A549 (cell line): ENCODE measurements at regions not wholly inside any gene's neighbourhood (a gene's known extent, or its start where the extent isn't known, plus 50 kb on each side); places are given as distances from the start of the nearest gene placed in this dataset.
A peak's percentile ranks its signal among the peaks of the same experiment; 100 is the strongest.

ENCODE experiments used
- ATAC-seq, 2 experiments: fragments of 200-7000 bp in 1 of 2; fragments of >200 bp in 1 of 2; cut with Nextera tagmentation in 1 of 2; cut with Tn5 transposase in 1 of 2; 3 replicates each; pipeline versions ENCODE4 v1.8.0 to v1.9.1; 2018 to 2020; ENCODE audit warnings: mild to moderate bottlenecking in 1 of 2, moderate library complexity in 1 of 2
- CTCF ChIA-PET: fragments of 300-600 bp; sonication (Branson Sonifier 250); formaldehyde crosslinking; extraction: SDS; loops from one replicate; lab custom pipeline; 2021; ENCODE audit warnings: antibody characterized with exemption, inconsistent platforms; lab: Yijun Ruan, JAX
- POLR2A ChIA-PET: fragments of 350-600 bp; formaldehyde crosslinking; extraction: SDS; loops from one replicate; lab custom pipeline; 2021; ENCODE audit warnings: antibody characterized with exemption, inconsistent platforms; lab: Yijun Ruan, JAX
- DNase-seq, 2 experiments: peaks; one replicate each; pipeline versions ENCODE4 v3.0.0 to v3.0.0-alpha.2; 2011 to 2016; ENCODE audit warnings: low read depth in 1 of 2, low spot score in 1 of 2
- FAIRE-seq: peaks from 2 replicates; lab custom pipeline; 2011; peaks lifted over from hg19 to GRCh38; lab: Jason Lieb, UNC
- H3K27ac ChIP-seq, 2 experiments: fragments of >200 bp; sonication (Bioruptor Twin); formaldehyde crosslinking; 3 replicates each; pipeline ENCODE4 v1.5.1; 2016 to 2017
- H3K4me1 ChIP-seq: fragments of >200 bp; sonication (Bioruptor Twin); formaldehyde crosslinking; 3 replicates; pipeline ENCODE4 v1.6.1; 2016
- H3K4me2 ChIP-seq: fragments of >200 bp; sonication (Bioruptor Twin); formaldehyde crosslinking; 3 replicates; pipeline ENCODE4 v1.6.1; 2016
- H3K4me3 ChIP-seq: fragments of >200 bp; sonication (Bioruptor Twin); formaldehyde crosslinking; 3 replicates; pipeline ENCODE4 v1.5.1; 2016
- H3K9me3 ChIP-seq: fragments of >200 bp; sonication (Bioruptor Twin); formaldehyde crosslinking; 3 replicates; pipeline ENCODE4 v1.6.1; 2016
- CHD2 ChIP-seq: fragments of 150-350 bp; IDR thresholded peaks from 2 replicates; pipeline ENCODE4 v1.6.1; 2014; ENCODE audit warnings: low read length; ENCODE audit not compliant: partially characterized antibody
- CHD4 ChIP-seq: fragments of 200-600 bp; sonication (generic); IDR thresholded peaks from 2 replicates; pipeline ENCODE4 v1.6.1; 2016; ENCODE audit warnings: antibody characterized with exemption, mild to moderate bottlenecking, borderline replicate concordance
- EHF ChIP-seq: fragments of 250-450 bp; sonication (Bioruptor Pico); IDR thresholded peaks from 2 replicates; pipeline ENCODE4 v1.5.0; 2020; ENCODE audit warnings: mild to moderate bottlenecking
- EHMT2 ChIP-seq: fragments of 200-600 bp; sonication (generic); IDR thresholded peaks from 2 replicates; pipeline ENCODE4 v1.6.1; 2016; ENCODE audit warnings: antibody characterized with exemption, low read depth, mild to moderate bottlenecking, moderate library complexity
- EP300 ChIP-seq, 2 experiments: fragments of >200 bp; sonication (Bioruptor Twin); formaldehyde crosslinking; IDR thresholded peaks; 2 replicates in 1 of 2; 3 replicates in 1 of 2; pipeline ENCODE4 v1.6.1; 2016 to 2017
- ESRRA ChIP-seq: fragments of 150-350 bp; IDR thresholded peaks from 2 replicates; pipeline ENCODE4 v1.6.1; 2014; ENCODE audit warnings: mild to moderate bottlenecking, low read length, borderline replicate concordance
- FOSB ChIP-seq: fragments of 250-450 bp; sonication (Bioruptor Pico); IDR thresholded peaks from 2 replicates; pipeline ENCODE4 v1.5.0; 2020; ENCODE audit warnings: mild to moderate bottlenecking, moderate library complexity
- FOSL2 ChIP-seq, 2 experiments: fragments of 450-650 bp in 1 of 2; fragments of >200 bp in 1 of 2; sonication (Bioruptor Twin) in 1 of 2; formaldehyde crosslinking; IDR thresholded peaks; 2 replicates each; pipeline versions ENCODE4 v1.5.0 to v1.6.1; 2016 to 2020; ENCODE audit warnings: mild to moderate bottlenecking in 1 of 2, moderate library complexity in 1 of 2
- HEYL ChIP-seq: fragments of 250-450 bp; sonication (Bioruptor Pico); IDR thresholded peaks from 2 replicates; pipeline ENCODE4 v1.8.0; 2021; ENCODE audit warnings: mild to moderate bottlenecking, moderate library complexity
- HOXA7 ChIP-seq: fragments of 250-450 bp; sonication (Bioruptor Pico); IDR thresholded peaks from 2 replicates; pipeline ENCODE4 v1.5.0; 2020; ENCODE audit warnings: mild to moderate bottlenecking, moderate library complexity
- HOXB13 ChIP-seq: fragments of 250-450 bp; sonication (Bioruptor Pico); IDR thresholded peaks from 2 replicates; pipeline ENCODE4 v1.5.0; 2020; ENCODE audit warnings: low read depth, mild to moderate bottlenecking, moderate library complexity
- JUN ChIP-seq, 2 experiments: fragments of >200 bp; sonication (Bioruptor Twin); formaldehyde crosslinking; IDR thresholded peaks; 2 replicates in 1 of 2; 3 replicates in 1 of 2; pipeline ENCODE4 v1.6.1; 2016 to 2017
- JUNB ChIP-seq: fragments of >200 bp; sonication (Bioruptor Twin); formaldehyde crosslinking; IDR thresholded peaks from 2 replicates; pipeline ENCODE4 v1.6.1; 2016
- MYC ChIP-seq: IDR thresholded peaks from 2 replicates; pipeline ENCODE4 v1.6.1; 2012; ENCODE audit warnings: mild to moderate bottlenecking, inconsistent platforms, low read length, improper control_type of control experiment, borderline replicate concordance
- NPAS2 ChIP-seq: fragments of 250-450 bp; sonication (Bioruptor Pico); IDR thresholded peaks from 2 replicates; pipeline ENCODE4 v1.8.0; 2022; ENCODE audit warnings: mild to moderate bottlenecking, moderate library complexity, borderline replicate concordance
- PHF8 ChIP-seq: fragments of 200-600 bp; sonication (generic); IDR thresholded peaks from 2 replicates; pipeline ENCODE4 v1.6.1; 2016; ENCODE audit warnings: low read depth, mild to moderate bottlenecking, antibody characterized with exemption, moderate library complexity, borderline replicate concordance
- POLR2A ChIP-seq: IDR thresholded peaks from 2 replicates; pipeline ENCODE4 v1.6.1; 2012; ENCODE audit warnings: mild to moderate bottlenecking, low read length
- POLR2AphosphoS2 ChIP-seq: conservative IDR thresholded peaks from 2 replicates; pipeline ENCODE4 v1.6.1; 2012; ENCODE audit warnings: low read length, improper control_type of control experiment, inconsistent platforms
- RAD21 ChIP-seq, 2 experiments: fragments of >200 bp in 1 of 2; sonication (Bioruptor Twin) in 1 of 2; formaldehyde crosslinking in 1 of 2; IDR thresholded peaks in 1 of 2; conservative IDR thresholded peaks in 1 of 2; 2 replicates in 1 of 2; 3 replicates in 1 of 2; pipeline ENCODE4 v1.6.1; 2012 to 2018; ENCODE audit warnings: inconsistent platforms in 1 of 2
- RARB ChIP-seq: fragments of 250-450 bp; sonication (Bioruptor Pico); IDR thresholded peaks from 2 replicates; pipeline ENCODE4 v1.8.0; 2021; ENCODE audit warnings: mild to moderate bottlenecking, moderate library complexity
- RNF2 ChIP-seq: fragments of 200-600 bp; sonication (generic); IDR thresholded peaks from 2 replicates; pipeline ENCODE4 v1.6.1; 2016; ENCODE audit warnings: low read depth, mild to moderate bottlenecking, antibody characterized with exemption, moderate library complexity, borderline replicate concordance
- SMC3 ChIP-seq: fragments of >200 bp; sonication (Bioruptor Twin); formaldehyde crosslinking; IDR thresholded peaks from 3 replicates; pipeline ENCODE4 v1.6.1; 2018; ENCODE audit warnings: inconsistent platforms
- TFCP2L1 ChIP-seq: fragments of 250-450 bp; sonication (Bioruptor Pico); IDR thresholded peaks from 2 replicates; pipeline ENCODE4 v1.5.0; 2021; ENCODE audit warnings: mild to moderate bottlenecking
- TP53 ChIP-seq: fragments of 250-450 bp; sonication (Bioruptor Pico); IDR thresholded peaks from 2 replicates; pipeline ENCODE4 v1.5.0; 2021; ENCODE audit warnings: mild to moderate bottlenecking, moderate library complexity
- ZC3H11A ChIP-seq: fragments of 450-650 bp; IDR thresholded peaks from 2 replicates; pipeline ENCODE4 v1.6.1; 2014; ENCODE audit warnings: antibody characterized with exemption, mild to moderate bottlenecking
- WGBS: methylation state at CpG from one replicate; pipeline ENCODE4 v1.1.6; 2017; ENCODE audit errors: missing lambda C conversion rate; 5-methylcytosine and 5-hydroxymethylcytosine counted together
- TF ChIP-seq, protein P1 (sequence below): IDR thresholded peaks from 2 replicates; pipeline ENCODE4 v1.6.1; 2012
- TF ChIP-seq, protein P2 (sequence below): fragments of >200 bp; sonication (Bioruptor Twin); formaldehyde crosslinking; IDR thresholded peaks from 2 replicates; pipeline ENCODE4 v1.6.1; 2016
- TF ChIP-seq, protein P3 (sequence below): fragments of 250-450 bp; sonication (Bioruptor Pico); IDR thresholded peaks from 2 replicates; pipeline ENCODE4 v1.5.0; 2020; ENCODE audit warnings: low read depth, mild to moderate bottlenecking, moderate library complexity
- TF ChIP-seq, protein P4 (sequence below): fragments of 200-600 bp; sonication (generic); IDR thresholded peaks from 2 replicates; pipeline ENCODE4 v1.6.1; 2016; ENCODE audit warnings: antibody characterized with exemption, mild to moderate bottlenecking, moderate library complexity
- TF ChIP-seq, protein P5 (sequence below): fragments of 250-450 bp; sonication (Bioruptor Pico); IDR thresholded peaks from 2 replicates; pipeline ENCODE4 v1.5.0; 2021; ENCODE audit warnings: mild to moderate bottlenecking, moderate library complexity, borderline replicate concordance

DNA sequence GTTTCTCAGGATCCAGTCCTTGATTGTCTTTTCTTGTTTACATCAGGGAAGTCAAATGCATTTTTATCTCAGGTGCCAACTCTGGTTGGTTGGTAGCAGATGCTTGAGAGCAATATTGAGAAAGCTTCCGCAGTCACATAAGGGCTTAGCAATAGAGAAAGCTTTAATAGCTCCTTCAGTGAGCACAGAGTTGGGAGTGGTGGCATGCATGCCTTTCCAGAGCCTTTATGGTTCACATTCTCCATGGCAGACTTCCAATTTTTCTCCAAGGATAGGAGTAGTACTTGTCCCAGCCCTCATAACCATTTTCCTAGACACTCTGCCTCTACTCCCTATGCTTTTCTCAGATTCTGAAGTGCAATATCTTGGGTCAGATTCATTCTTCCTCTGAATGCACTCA, 280.4 kb downstream of the AEBP2 start:
- FAIRE-seq (peak; percentile 18), DNase-seq (no peak), ATAC-seq (no peak)
- Histone ChIP-seq H3K27ac (no peak overlapping the region), H3K4me3 (no peak overlapping the region), H3K9me3 (no peaks in the 10 kb centered on the region), H3K4me1 (no peaks in the 10 kb centered on the region), H3K4me2 (no peak overlapping the region)
- POLR2A ChIA-PET, result no interaction called here
- no peak for TF ChIP-seq TP53 (CRISPR knock-in tag)
- TF ChIP-seq POLR2A, result no peak
- TF ChIP-seq EHF, result no peak
- TF ChIP-seq ESRRA, result no peak
- TF ChIP-seq HOXA7 (CRISPR knock-in tag), result no peak
- TF ChIP-seq JUNB, result no peak
- TF ChIP-seq, protein P1, sequence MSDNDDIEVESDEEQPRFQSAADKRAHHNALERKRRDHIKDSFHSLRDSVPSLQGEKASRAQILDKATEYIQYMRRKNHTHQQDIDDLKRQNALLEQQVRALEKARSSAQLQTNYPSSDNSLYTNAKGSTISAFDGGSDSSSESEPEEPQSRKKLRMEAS, result no peak
- TF ChIP-seq, protein P2, sequence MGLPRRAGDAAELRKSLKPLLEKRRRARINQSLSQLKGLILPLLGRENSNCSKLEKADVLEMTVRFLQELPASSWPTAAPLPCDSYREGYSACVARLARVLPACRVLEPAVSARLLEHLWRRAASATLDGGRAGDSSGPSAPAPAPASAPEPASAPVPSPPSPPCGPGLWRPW, result no peak
- no peak for TF ChIP-seq RNF2
- no peak for TF ChIP-seq PHF8
- TF ChIP-seq MYC, result no peak
- no peak for TF ChIP-seq FOSL2 (IDR thresholded peaks at IDR 0.05)
- no peak for TF ChIP-seq FOSL2 (CRISPR knock-in tag; IDR thresholded peaks at IDR 0.05)
- TF ChIP-seq FOSB (CRISPR knock-in tag), result no peak
- WGBS, result 96% methylated on average over 1 of the region's 1 CpG
- CTCF ChIA-PET, result interaction anchor here (1.4 kb wide), 1 partner anchor 19 kb away, joined by 3 read pairs; no protein-coding TSS in a partner anchor

DNA sequence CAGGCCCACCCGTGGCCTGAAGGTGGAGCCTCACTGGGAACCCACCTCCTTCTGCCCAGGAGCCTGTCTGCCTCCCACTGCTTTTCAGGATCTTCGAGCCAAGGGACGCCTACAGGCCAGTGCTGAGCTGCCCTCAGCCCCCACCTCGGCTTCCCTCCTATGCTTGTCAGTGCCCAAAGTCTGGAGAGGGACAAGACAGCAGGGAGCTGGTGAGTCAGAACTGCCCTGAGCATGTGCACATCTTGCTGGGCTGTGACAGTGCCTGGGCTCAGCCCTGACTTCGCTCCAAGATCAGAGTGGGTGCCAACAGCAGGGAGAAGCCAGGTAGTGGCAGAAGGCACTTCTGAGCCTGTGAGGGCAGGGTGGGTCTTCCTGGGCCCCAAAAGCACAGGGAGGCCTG, 286.8 kb downstream of the AEBP2 start:
- H3K4me1 ChIP-seq, result no peaks in the 10 kb centered on the region
- no peak overlapping the region for H3K27ac ChIP-seq
- H3K9me3 ChIP-seq, result peaks cover 5% of the 10 kb centered on the region; the same call in 1 of the 3 replicates
- no peak for TF ChIP-seq HOXB13 (CRISPR knock-in tag)
- no peak for TF ChIP-seq TFCP2L1
- TF ChIP-seq, protein P3, sequence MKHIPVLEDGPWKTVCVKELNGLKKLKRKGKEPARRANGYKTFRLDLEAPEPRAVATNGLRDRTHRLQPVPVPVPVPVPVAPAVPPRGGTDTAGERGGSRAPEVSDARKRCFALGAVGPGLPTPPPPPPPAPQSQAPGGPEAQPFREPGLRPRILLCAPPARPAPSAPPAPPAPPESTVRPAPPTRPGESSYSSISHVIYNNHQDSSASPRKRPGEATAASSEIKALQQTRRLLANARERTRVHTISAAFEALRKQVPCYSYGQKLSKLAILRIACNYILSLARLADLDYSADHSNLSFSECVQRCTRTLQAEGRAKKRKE (CRISPR knock-in tag), result no peak
- TF ChIP-seq CHD4, result no peak
- no peak for TF ChIP-seq NPAS2 (CRISPR knock-in tag)
- TF ChIP-seq EP300 (IDR thresholded peaks at IDR 0.05), result no peak
- no peak for TF ChIP-seq JUN (IDR thresholded peaks at IDR 0.05)
- TF ChIP-seq ESRRA, result no peak
- no peak for TF ChIP-seq ZC3H11A
- no peak for TF ChIP-seq RAD21 (conservative IDR thresholded peaks at IDR 0.05 in 1 of 2, IDR thresholded peaks at IDR 0.05 in 1 of 2)
- TF ChIP-seq HOXA7 (CRISPR knock-in tag), result no peak
- TF ChIP-seq, protein P4, sequence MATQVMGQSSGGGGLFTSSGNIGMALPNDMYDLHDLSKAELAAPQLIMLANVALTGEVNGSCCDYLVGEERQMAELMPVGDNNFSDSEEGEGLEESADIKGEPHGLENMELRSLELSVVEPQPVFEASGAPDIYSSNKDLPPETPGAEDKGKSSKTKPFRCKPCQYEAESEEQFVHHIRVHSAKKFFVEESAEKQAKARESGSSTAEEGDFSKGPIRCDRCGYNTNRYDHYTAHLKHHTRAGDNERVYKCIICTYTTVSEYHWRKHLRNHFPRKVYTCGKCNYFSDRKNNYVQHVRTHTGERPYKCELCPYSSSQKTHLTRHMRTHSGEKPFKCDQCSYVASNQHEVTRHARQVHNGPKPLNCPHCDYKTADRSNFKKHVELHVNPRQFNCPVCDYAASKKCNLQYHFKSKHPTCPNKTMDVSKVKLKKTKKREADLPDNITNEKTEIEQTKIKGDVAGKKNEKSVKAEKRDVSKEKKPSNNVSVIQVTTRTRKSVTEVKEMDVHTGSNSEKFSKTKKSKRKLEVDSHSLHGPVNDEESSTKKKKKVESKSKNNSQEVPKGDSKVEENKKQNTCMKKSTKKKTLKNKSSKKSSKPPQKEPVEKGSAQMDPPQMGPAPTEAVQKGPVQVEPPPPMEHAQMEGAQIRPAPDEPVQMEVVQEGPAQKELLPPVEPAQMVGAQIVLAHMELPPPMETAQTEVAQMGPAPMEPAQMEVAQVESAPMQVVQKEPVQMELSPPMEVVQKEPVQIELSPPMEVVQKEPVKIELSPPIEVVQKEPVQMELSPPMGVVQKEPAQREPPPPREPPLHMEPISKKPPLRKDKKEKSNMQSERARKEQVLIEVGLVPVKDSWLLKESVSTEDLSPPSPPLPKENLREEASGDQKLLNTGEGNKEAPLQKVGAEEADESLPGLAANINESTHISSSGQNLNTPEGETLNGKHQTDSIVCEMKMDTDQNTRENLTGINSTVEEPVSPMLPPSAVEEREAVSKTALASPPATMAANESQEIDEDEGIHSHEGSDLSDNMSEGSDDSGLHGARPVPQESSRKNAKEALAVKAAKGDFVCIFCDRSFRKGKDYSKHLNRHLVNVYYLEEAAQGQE, result no peak
- no peak for TF ChIP-seq SMC3
- TF ChIP-seq, protein P5, sequence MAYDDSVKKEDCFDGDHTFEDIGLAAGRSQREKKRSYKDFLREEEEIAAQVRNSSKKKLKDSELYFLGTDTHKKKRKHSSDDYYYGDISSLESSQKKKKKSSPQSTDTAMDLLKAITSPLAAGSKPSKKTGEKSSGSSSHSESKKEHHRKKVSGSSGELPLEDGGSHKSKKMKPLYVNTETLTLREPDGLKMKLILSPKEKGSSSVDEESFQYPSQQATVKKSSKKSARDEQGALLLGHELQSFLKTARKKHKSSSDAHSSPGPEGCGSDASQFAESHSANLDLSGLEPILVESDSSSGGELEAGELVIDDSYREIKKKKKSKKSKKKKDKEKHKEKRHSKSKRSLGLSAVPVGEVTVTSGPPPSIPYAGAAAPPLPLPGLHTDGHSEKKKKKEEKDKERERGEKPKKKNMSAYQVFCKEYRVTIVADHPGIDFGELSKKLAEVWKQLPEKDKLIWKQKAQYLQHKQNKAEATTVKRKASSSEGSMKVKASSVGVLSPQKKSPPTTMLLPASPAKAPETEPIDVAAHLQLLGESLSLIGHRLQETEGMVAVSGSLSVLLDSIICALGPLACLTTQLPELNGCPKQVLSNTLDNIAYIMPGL (CRISPR knock-in tag), result no peak
- no peak for TF ChIP-seq MYC
- TF ChIP-seq CHD2, result no peak
- TF ChIP-seq HEYL (CRISPR knock-in tag), result no peak
- TF ChIP-seq EHMT2, result no peak
- TF ChIP-seq RARB (CRISPR knock-in tag), result no peak
- TF ChIP-seq POLR2AphosphoS2, result no peak
- H3K4me2 ChIP-seq, result no peak overlapping the region
- FAIRE-seq (no peak), ATAC-seq (no peak), DNase-seq (no peak)
- ChIA-PET CTCF (interaction anchor here (2.7 kb wide), 1 partner anchor 13 kb away, joined by 9 read pairs; no protein-coding TSS in a partner anchor), POLR2A (no interaction called here)
- 26% methylated on average over 4 of the region's 5 CpGs for WGBS
- H3K4me3 ChIP-seq, result no peak overlapping the region
